H9 (cell line): ENCODE measurements at regions not wholly inside any gene's neighbourhood (a gene's known extent, or its start where the extent isn't known, plus 50 kb on each side); places are given as distances from the start of the nearest gene placed in this dataset.

ENCODE experiments used
- DNase-seq: peaks from one replicate; pipeline ENCODE4 v3.0.0-alpha.2; 2017
- H2AFZ ChIP-seq: one replicate; pipeline ENCODE4 v1.6.1; 2013; ENCODE audit warnings: mild to moderate bottlenecking, low read length, control low read depth, moderate library complexity
- H2AK5ac ChIP-seq: 2 replicates; pipeline ENCODE4 v1.6.1; 2013; ENCODE audit warnings: low read length, control low read depth, mixed read lengths; ENCODE audit not compliant: insufficient read length
- H2BK120ac ChIP-seq: one replicate; pipeline ENCODE4 v1.6.1; 2013; ENCODE audit warnings: low read depth, mild to moderate bottlenecking, low read length, control low read depth, inconsistent platforms; ENCODE audit not compliant: poor library complexity, severe bottlenecking
- H2BK12ac ChIP-seq: 2 replicates; pipeline ENCODE4 v1.6.1; 2013; ENCODE audit warnings: low read length, control low read depth, mixed read lengths, low read depth; ENCODE audit not compliant: insufficient read length
- H2BK15ac ChIP-seq: 2 replicates; pipeline ENCODE4 v1.6.1; 2013; ENCODE audit warnings: low read depth, low read length, control low read depth
- H2BK20ac ChIP-seq: one replicate; pipeline ENCODE4 v1.6.1; 2013; ENCODE audit warnings: low read depth, mild to moderate bottlenecking, low read length, control low read depth, inconsistent platforms; ENCODE audit not compliant: poor library complexity, severe bottlenecking
- H2BK5ac ChIP-seq: 2 replicates; pipeline ENCODE4 v1.6.1; 2013; ENCODE audit warnings: low read length, control low read depth, mixed read lengths; ENCODE audit not compliant: insufficient read length
- H3K14ac ChIP-seq: 2 replicates; pipeline ENCODE4 v1.6.1; 2013; ENCODE audit warnings: low read length, control low read depth; ENCODE audit not compliant: insufficient read depth
- H3K18ac ChIP-seq: 2 replicates; pipeline ENCODE4 v1.6.1; 2013; ENCODE audit warnings: low read depth, mild to moderate bottlenecking, mixed read lengths, low read length, control low read depth; ENCODE audit not compliant: insufficient read length
- H3K23ac ChIP-seq: 2 replicates; pipeline ENCODE4 v1.6.1; 2013; ENCODE audit warnings: low read length, control low read depth, mixed read lengths, low read depth; ENCODE audit not compliant: insufficient read length
- H3K23me2 ChIP-seq: 2 replicates; pipeline ENCODE4 v1.6.1; 2013; ENCODE audit warnings: low read depth, mild to moderate bottlenecking, mixed read lengths, low read length, control low read depth; ENCODE audit not compliant: insufficient read length, poor library complexity, severe bottlenecking
- H3K27ac ChIP-seq: 2 replicates; pipeline ENCODE4 v1.5.1; 2013; ENCODE audit warnings: low read length, control low read depth, mixed read lengths, low read depth; ENCODE audit not compliant: insufficient read length
- H3K27me3 ChIP-seq: 2 replicates; pipeline ENCODE4 v1.6.1; 2013; ENCODE audit warnings: low read length, control low read depth, inconsistent platforms; ENCODE audit not compliant: insufficient read depth
- H3K4ac ChIP-seq: 2 replicates; pipeline ENCODE4 v1.6.1; 2013; ENCODE audit warnings: low read depth, mild to moderate bottlenecking, control low read depth, inconsistent platforms, low read length, moderate library complexity
- H3K4me1 ChIP-seq: 2 replicates; pipeline ENCODE4 v1.6.1; 2013; ENCODE audit warnings: low read length, control low read depth, inconsistent platforms; ENCODE audit not compliant: insufficient read depth
- H3K4me2 ChIP-seq: 2 replicates; pipeline ENCODE4 v1.6.1; 2013; ENCODE audit warnings: low read length, control low read depth, mixed read lengths; ENCODE audit not compliant: insufficient read length, insufficient read depth
- H3K56ac ChIP-seq: 2 replicates; pipeline ENCODE4 v1.6.1; 2013; ENCODE audit warnings: low read depth, mild to moderate bottlenecking, mixed read lengths, low read length, control low read depth; ENCODE audit not compliant: insufficient read length
- H3K79me1 ChIP-seq: 2 replicates; pipeline ENCODE4 v1.6.1; 2013; ENCODE audit warnings: low read depth, mild to moderate bottlenecking, moderate library complexity, low read length, control low read depth, inconsistent platforms; ENCODE audit not compliant: insufficient read depth, poor library complexity, severe bottlenecking
- H3K79me2 ChIP-seq: 2 replicates; pipeline ENCODE4 v1.6.1; 2013; ENCODE audit warnings: low read length, control low read depth, inconsistent platforms; ENCODE audit not compliant: insufficient read depth
- H3K9ac ChIP-seq: 2 replicates; pipeline ENCODE4 v1.6.1; 2013; ENCODE audit warnings: low read length, control low read depth, mixed read lengths; ENCODE audit not compliant: insufficient read length; ENCODE audit errors: extremely low read depth
- H3K9me3 ChIP-seq: one replicate; pipeline ENCODE4 v1.6.1; 2013; ENCODE audit warnings: low read depth, low read length, inconsistent platforms; ENCODE audit not compliant: control insufficient read depth
- H3T11ph ChIP-seq: one replicate; pipeline ENCODE4 v1.6.1; 2013; ENCODE audit warnings: mild to moderate bottlenecking, low read length, control low read depth, inconsistent platforms
- H4K20me1 ChIP-seq: one replicate; pipeline ENCODE4 v1.6.1; 2013; ENCODE audit not compliant: control insufficient read depth, insufficient read length, insufficient read depth
- H4K5ac ChIP-seq: 2 replicates; pipeline ENCODE4 v1.6.1; 2013; ENCODE audit warnings: low read depth, mild to moderate bottlenecking, mixed read lengths, low read length, control low read depth; ENCODE audit not compliant: insufficient read length
- H4K8ac ChIP-seq: replicated peaks from 2 replicates; pipeline ENCODE4 v1.6.1; 2013; ENCODE audit warnings: low read length, control low read depth, mixed read lengths, low read depth; ENCODE audit not compliant: insufficient read length
- H4K91ac ChIP-seq: 2 replicates; pipeline ENCODE4 v1.6.1; 2013; ENCODE audit warnings: low read depth, mild to moderate bottlenecking, moderate library complexity, mixed read lengths, low read length, control low read depth; ENCODE audit not compliant: insufficient read length
- H3K27ac Mint-ChIP-seq, 3 experiments: 2 replicates in 2 of 3; 3 replicates in 1 of 3; pipeline ENCODE4 v1.8.0; 2020 to 2021; ENCODE audit warnings: mixed read lengths in 3 of 3, mild to moderate bottlenecking in 1 of 3, moderate library complexity in 1 of 3
- H3K27me3 Mint-ChIP-seq: 2 replicates; pipeline ENCODE4 v1.8.0; 2021; ENCODE audit warnings: low read depth, mild to moderate bottlenecking, moderate library complexity, mixed read lengths
- H3K36me3 Mint-ChIP-seq, 3 experiments: 2 replicates in 2 of 3; 3 replicates in 1 of 3; pipeline ENCODE4 v1.8.0; 2020 to 2021; ENCODE audit warnings: low read depth in 3 of 3, mixed read lengths in 3 of 3; ENCODE audit not compliant: insufficient read depth in 1 of 3
- H3K4me1 Mint-ChIP-seq, 2 experiments: 2 replicates each; pipeline ENCODE4 v1.8.0; 2020; ENCODE audit warnings: mixed read lengths in 2 of 2
- H3K4me3 Mint-ChIP-seq, 2 experiments: 2 replicates in 1 of 2; 3 replicates in 1 of 2; pipeline ENCODE4 v1.8.0; 2020 to 2021; ENCODE audit warnings: mild to moderate bottlenecking in 2 of 2, mixed read lengths in 2 of 2, moderate library complexity in 1 of 2
- H3K9me3 Mint-ChIP-seq, 2 experiments: 2 replicates in 1 of 2; 3 replicates in 1 of 2; pipeline ENCODE4 v1.8.0; 2020; ENCODE audit warnings: mild to moderate bottlenecking in 2 of 2, mixed read lengths in 2 of 2, moderate library complexity in 1 of 2
- WGBS: extraction: QIAGEN DNeasy Blood & Tissue Kit; methylation state at CpG from one replicate; pipeline ENCODE4 v1.1.7; 2013; ENCODE audit warnings: missing lambda C conversion rate, low lambda C conversion rate, mixed read lengths; ENCODE audit not compliant: insufficient read length; ENCODE audit errors: extremely low coverage; 5-methylcytosine and 5-hydroxymethylcytosine counted together
- TF ChIP-seq, protein P1 (sequence below): fragments of 200-600 bp; sonication (generic); conservative IDR thresholded peaks from 3 replicates; pipeline ENCODE4 v1.8.0; 2021; ENCODE audit warnings: antibody characterized with exemption, mild to moderate bottlenecking

DNA sequence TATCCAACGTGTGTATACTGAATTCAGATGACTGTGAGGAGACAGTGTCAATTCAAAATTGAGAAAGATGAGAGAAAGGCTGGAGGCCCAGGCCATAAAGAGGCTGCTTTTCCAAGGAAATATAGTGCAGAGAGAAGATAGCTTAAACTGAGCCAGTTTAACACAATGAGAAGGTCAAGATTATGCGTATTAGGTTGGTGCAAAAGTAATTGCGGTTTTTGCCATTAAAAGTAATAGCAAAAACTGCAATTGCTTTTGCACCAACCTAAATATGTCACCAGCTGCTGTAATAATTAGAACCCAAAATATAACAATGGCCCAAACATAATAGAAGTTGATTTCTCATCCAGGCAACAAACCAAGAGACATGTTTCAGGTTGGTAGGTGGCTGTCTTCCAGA is 148.7 kb upstream of the ATP5MC3 start:
- Histone ChIP-seq H4K5ac (no peak overlapping the region), H3K27ac (no peak overlapping the region), H3K23me2 (no peaks in the 10 kb centered on the region), H3K9me3 (peaks cover 6% of the 10 kb centered on the region), H3K79me2 (no peaks in the 10 kb centered on the region), H3K4me1 (no peaks in the 10 kb centered on the region), H3K23ac (no peak overlapping the region), H2BK20ac (no peak overlapping the region), H2BK12ac (no peak overlapping the region), H3K56ac (no peak overlapping the region), H3K18ac (no peak overlapping the region), H2BK5ac (no peak overlapping the region), H3K79me1 (no peaks in the 10 kb centered on the region), H3K4me2 (no peak overlapping the region), H3K14ac (no peak overlapping the region), H3K4ac (no peak overlapping the region), H3K27me3 (no peaks in the 10 kb centered on the region), H3T11ph (no peak overlapping the region), H2BK120ac (no peak overlapping the region), H3K9ac (no peak overlapping the region), H4K20me1 (no peaks in the 10 kb centered on the region), H2AK5ac (no peak overlapping the region), H2BK15ac (no peak overlapping the region), H4K8ac (no peak overlapping the region), H4K91ac (no peak overlapping the region), H2AFZ (no peak overlapping the region)
- no peak overlapping the region for H3K4me3 Mint-ChIP-seq
- TF ChIP-seq, protein P1, sequence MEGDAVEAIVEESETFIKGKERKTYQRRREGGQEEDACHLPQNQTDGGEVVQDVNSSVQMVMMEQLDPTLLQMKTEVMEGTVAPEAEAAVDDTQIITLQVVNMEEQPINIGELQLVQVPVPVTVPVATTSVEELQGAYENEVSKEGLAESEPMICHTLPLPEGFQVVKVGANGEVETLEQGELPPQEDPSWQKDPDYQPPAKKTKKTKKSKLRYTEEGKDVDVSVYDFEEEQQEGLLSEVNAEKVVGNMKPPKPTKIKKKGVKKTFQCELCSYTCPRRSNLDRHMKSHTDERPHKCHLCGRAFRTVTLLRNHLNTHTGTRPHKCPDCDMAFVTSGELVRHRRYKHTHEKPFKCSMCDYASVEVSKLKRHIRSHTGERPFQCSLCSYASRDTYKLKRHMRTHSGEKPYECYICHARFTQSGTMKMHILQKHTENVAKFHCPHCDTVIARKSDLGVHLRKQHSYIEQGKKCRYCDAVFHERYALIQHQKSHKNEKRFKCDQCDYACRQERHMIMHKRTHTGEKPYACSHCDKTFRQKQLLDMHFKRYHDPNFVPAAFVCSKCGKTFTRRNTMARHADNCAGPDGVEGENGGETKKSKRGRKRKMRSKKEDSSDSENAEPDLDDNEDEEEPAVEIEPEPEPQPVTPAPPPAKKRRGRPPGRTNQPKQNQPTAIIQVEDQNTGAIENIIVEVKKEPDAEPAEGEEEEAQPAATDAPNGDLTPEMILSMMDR = no peak
- H3K4me1 Mint-ChIP-seq = peaks cover 3 to 7% of the 10 kb centered on the region in 2 experiments; a peak in 3 of 4 replicates
- DNase-seq = no peak
- H3K27ac Mint-ChIP-seq = no peak overlapping the region
- peaks cover 7 to 20% (median 9%) of the 10 kb centered on the region in 3 experiments for H3K36me3 Mint-ChIP-seq
- no CpG with 5 or more reads among the region's 3 CpGs for WGBS
- peaks cover 21 to 22% of the 10 kb centered on the region in 2 experiments for H3K9me3 Mint-ChIP-seq
- H3K27me3 Mint-ChIP-seq = peaks cover 1% of the 10 kb centered on the region
